NCI-H1436 treated with DMSO at 0.1 percent for 48 hours (cell line): ENCODE measurements at regions not wholly inside any gene's neighbourhood (a gene's known extent, or its start where the extent isn't known, plus 50 kb on each side); places are given as distances from the start of the nearest gene placed in this dataset.
"Not testable (repeated sequence)": the region's sequence is repeated elsewhere in the genome, so short reads cannot be mapped to it uniquely, and the experiment has no call there.

ENCODE experiments used
- DNase-seq: peaks from one replicate; lab custom pipeline; 2025; lab: John Stamatoyannopoulos, UW

GRCh38 chr5:68862560-68862959, 231.3 kb upstream of the SLC30A5 start:
- DNase-seq = no peak

- not testable (repeated sequence) for DNase-seq
Measured at GRCh38 chr5:68865192-68865591, 228.6 kb upstream of the SLC30A5 start.

GRCh38 chr5:68872088-68872839, 221.6 kb upstream of the SLC30A5 start:
- DNase-seq = no peak

- no peak for DNase-seq
Measured at GRCh38 chr5:68873198-68873597, 220.6 kb upstream of the SLC30A5 start.

GRCh38 chr5:68875351-68875750, 218.5 kb upstream of the SLC30A5 start:
- no peak for DNase-seq

- no peak for DNase-seq
Measured at GRCh38 chr5:68883436-68883835, 210.4 kb upstream of the SLC30A5 start.

GRCh38 chr5:68884144-68884754, 209.6 kb upstream of the SLC30A5 start:
- no peak for DNase-seq

- DNase-seq = no peak
Measured at GRCh38 chr5:68884883-68885282, 208.9 kb upstream of the SLC30A5 start.

GRCh38 chr5:68886814-68887213, 207.0 kb upstream of the SLC30A5 start:
- no peak for DNase-seq

GRCh38 chr5:68891718-68892117, 202.1 kb upstream of the SLC30A5 start:
- no peak for DNase-seq

- DNase-seq = no peak
Measured at GRCh38 chr5:68894673-68895072, 199.1 kb upstream of the SLC30A5 start.

- DNase-seq = peak; percentile 52
Measured at GRCh38 chr5:68898951-68899471, 194.8 kb upstream of the SLC30A5 start.

GRCh38 chr5:68911840-68912690, 181.7 kb upstream of the SLC30A5 start:
- no peak for DNase-seq

- no peak for DNase-seq
Measured at GRCh38 chr5:68915079-68915478, 178.7 kb upstream of the SLC30A5 start.

- no peak for DNase-seq
Measured at GRCh38 chr5:68918306-68918705, 175.5 kb upstream of the SLC30A5 start.

GRCh38 chr5:68919988-68920490, 173.8 kb upstream of the SLC30A5 start:
- DNase-seq = no peak

GRCh38 chr5:68920888-68921287, 172.9 kb upstream of the SLC30A5 start:
- DNase-seq = no peak

- DNase-seq = no peak
Measured at GRCh38 chr5:68922172-68922987, 171.4 kb upstream of the SLC30A5 start.

- no peak for DNase-seq
Measured at GRCh38 chr5:68924481-68925145, 169.2 kb upstream of the SLC30A5 start.

- DNase-seq = no peak
Measured at GRCh38 chr5:68928617-68929302, 165.1 kb upstream of the SLC30A5 start.
